Thyroid gland (tissue), 4 donors: ENCODE measurements at regions not wholly inside any gene's neighbourhood (a gene's known extent, or its start where the extent isn't known, plus 50 kb on each side); places are given as distances from the start of the nearest gene placed in this dataset.

Experiments used
- DNase-seq, 2 donors: peaks; one replicate each; pipeline ENCODE4 v3.0.0-alpha.2; 2019
- H3K27ac ChIP-seq, 3 donors: fragments of 200-600 bp; sonication (generic); 1 replicate in 2 of 3; 2 replicates in 1 of 3; pipeline ENCODE4 v1.5.1; 2016 to 2019; ENCODE audit warnings: mild to moderate bottlenecking in 1 of 3, moderate library complexity in 1 of 3
- H3K27me3 ChIP-seq: fragments of 200-600 bp; sonication (generic); one replicate; pipeline ENCODE4 v1.5.1; 2019
- H3K36me3 ChIP-seq, 2 donors: fragments of 200-600 bp; sonication (generic); one replicate each; pipeline ENCODE4 v1.5.1; 2016 to 2019
- H3K4me1 ChIP-seq, 2 donors: fragments of 200-600 bp; sonication (generic); one replicate each; pipeline ENCODE4 v1.5.1; 2017 to 2019
- H3K4me3 ChIP-seq, 3 donors: fragments of 200-600 bp; sonication (generic); replicated peaks in 1 of 3; 1 replicate in 2 of 3; 2 replicates in 1 of 3; pipeline ENCODE4 v1.5.1; 2016; ENCODE audit warnings: mild to moderate bottlenecking in 1 of 3
- H3K9me3 ChIP-seq: fragments of 200-600 bp; sonication (generic); one replicate; pipeline ENCODE4 v1.5.1; 2017
- POLR2A ChIP-seq, 2 donors: fragments of 450-650 bp; IDR thresholded peaks; one replicate each; pipeline ENCODE4 v1.6.1; 2017; ENCODE audit warnings: antibody characterized with exemption in 2 of 2, mild to moderate bottlenecking in 2 of 2, moderate library complexity in 1 of 2
- WGBS, 2 donors: methylation state at CpG; one replicate each; pipeline ENCODE4 v1.1.5; 2017; 5-methylcytosine and 5-hydroxymethylcytosine counted together
- intact Hi-C: fragments of 100-400 bp; cut with DNase I; formaldehyde crosslinking; loops from one replicate; pipeline ENCODE4 v1.15.1; 2023
- TF ChIP-seq, protein P1 (sequence below), 6 experiments: fragments of 200-600 bp in 3 of 6; fragments of 450-650 bp in 3 of 6; sonication (generic) in 3 of 6; IDR thresholded peaks; one replicate each; pipeline ENCODE4 v1.5.1; 2016 to 2019; ENCODE audit warnings: antibody characterized with exemption in 6 of 6, mild to moderate bottlenecking in 2 of 6, inconsistent platforms in 1 of 6, moderate library complexity in 1 of 6

DNA sequence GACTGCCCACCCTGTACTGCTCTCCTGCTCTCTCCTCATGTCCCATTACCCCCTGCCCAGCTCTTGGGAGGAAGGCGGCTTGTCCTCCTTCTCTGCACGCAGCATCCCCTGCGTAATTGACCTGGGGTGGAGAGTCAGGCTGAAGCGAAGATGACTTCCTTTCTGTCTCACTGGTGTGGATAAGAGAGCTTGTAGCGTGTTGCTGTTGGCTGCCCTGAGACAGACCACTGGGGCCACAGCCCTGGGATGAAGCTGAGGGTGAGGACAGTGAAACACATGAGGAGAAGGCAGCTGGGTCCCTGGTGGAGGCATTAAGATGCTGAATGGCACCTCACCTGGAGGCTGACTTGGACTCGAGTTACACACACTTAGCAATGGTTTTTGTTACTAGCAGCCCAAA lies 310.3 kb upstream of the ZNF32 start:
- no peak for DNase-seq
- Histone ChIP-seq H3K36me3 (no peaks in the 10 kb centered on the region), H3K4me3 (no peak overlapping the region), H3K9me3 (no peaks in the 10 kb centered on the region), H3K27me3 (no peaks in the 10 kb centered on the region), H3K27ac (no peak overlapping the region), H3K4me1 (peaks cover 0 to 3% of the 10 kb centered on the region in 2 donors)
- 92 to 96% methylated on average over 6 of the region's 6 CpGs for WGBS, 2 donors
- no peak for TF ChIP-seq POLR2A (IDR thresholded peaks at IDR 0.05)
- TF ChIP-seq, protein P1, sequence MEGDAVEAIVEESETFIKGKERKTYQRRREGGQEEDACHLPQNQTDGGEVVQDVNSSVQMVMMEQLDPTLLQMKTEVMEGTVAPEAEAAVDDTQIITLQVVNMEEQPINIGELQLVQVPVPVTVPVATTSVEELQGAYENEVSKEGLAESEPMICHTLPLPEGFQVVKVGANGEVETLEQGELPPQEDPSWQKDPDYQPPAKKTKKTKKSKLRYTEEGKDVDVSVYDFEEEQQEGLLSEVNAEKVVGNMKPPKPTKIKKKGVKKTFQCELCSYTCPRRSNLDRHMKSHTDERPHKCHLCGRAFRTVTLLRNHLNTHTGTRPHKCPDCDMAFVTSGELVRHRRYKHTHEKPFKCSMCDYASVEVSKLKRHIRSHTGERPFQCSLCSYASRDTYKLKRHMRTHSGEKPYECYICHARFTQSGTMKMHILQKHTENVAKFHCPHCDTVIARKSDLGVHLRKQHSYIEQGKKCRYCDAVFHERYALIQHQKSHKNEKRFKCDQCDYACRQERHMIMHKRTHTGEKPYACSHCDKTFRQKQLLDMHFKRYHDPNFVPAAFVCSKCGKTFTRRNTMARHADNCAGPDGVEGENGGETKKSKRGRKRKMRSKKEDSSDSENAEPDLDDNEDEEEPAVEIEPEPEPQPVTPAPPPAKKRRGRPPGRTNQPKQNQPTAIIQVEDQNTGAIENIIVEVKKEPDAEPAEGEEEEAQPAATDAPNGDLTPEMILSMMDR (IDR thresholded peaks at IDR 0.05) = no peak
- intact Hi-C loops = no loop called here

DNA sequence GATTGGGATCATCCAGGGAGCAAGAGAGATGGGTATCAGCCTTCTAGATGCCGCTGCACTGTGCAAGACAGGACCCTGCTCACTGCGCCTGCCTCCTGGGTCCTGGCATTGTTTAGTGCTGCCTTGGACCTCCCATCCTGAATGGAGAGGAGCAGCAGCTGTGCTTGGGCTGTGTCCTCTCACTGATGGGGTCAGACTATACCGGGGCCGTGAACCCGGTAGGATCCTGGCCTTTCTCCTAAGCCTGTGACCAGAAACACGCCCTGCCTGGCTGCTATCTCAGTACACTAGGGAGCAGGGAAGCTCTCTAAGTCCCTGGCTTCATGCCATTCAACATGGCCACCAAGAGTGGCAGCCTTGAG lies 309.4 kb upstream of the ZNF32 start:
- 94 to 96% methylated on average over 5 to 6 of the region's 6 CpGs for WGBS, 2 donors
- DNase-seq = no peak
- Histone ChIP-seq H3K4me1 (no peaks in the 10 kb centered on the region), H3K27ac (no peak overlapping the region), H3K36me3 (no peaks in the 10 kb centered on the region), H3K9me3 (no peaks in the 10 kb centered on the region), H3K4me3 (no peak overlapping the region), H3K27me3 (no peaks in the 10 kb centered on the region)
- TF ChIP-seq, protein P1 (IDR thresholded peaks at IDR 0.05) = no peak
- no peak for TF ChIP-seq POLR2A (IDR thresholded peaks at IDR 0.05)
- intact Hi-C loops = no loop called here

DNA sequence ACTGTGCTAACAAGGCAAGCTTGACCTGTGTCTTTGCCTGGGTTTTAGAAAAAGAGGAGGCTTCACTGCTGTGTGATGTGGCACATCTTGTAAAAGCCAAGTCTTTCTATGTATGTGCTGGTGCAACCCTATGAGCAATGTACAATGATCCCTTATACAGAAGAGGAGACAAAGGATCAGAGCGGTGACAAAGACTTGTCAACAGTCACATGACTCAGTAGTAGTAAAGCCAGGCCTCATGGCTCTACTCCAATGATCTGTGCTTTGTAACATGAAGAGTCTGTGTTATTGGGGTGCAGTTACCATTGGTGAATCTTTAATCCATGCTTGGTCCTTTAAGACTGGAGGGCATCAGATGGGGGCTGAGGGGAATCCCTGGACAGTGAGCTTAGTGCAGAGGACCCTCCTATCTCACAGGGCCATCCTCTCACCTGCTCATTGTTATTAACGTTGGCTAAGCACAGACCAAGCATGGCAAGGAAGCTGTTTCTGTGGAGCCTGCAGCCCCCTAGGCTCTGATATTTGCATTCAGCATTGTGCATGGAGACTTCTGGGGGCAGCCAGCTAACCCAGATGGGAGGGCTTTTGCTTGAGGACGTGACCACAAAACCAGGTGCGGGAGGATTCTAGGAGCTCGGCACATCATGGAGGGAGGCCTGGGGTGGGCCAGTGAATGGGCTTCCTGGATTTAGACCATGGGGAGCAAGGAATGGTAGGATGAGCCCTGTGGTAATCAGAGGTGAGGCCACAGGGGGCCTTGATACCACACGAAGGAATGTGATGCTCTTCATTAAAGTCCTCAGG lies 308.8 kb upstream of the ZNF32 start:
- Histone ChIP-seq H3K27ac (no peak overlapping the region), H3K27me3 (no peaks in the 10 kb centered on the region), H3K4me1 (no peaks in the 10 kb centered on the region), H3K9me3 (no peaks in the 10 kb centered on the region), H3K4me3 (no peak overlapping the region), H3K36me3 (no peaks in the 10 kb centered on the region)
- DNase-seq = no peak
- TF ChIP-seq POLR2A (IDR thresholded peaks at IDR 0.05) = no peak
- TF ChIP-seq, protein P1 (IDR thresholded peaks at IDR 0.05) = no peak
- whole genome bisulfite sequencing, 2 donors = 87 to 90% methylated on average over 6 of the region's 6 CpGs
- intact Hi-C loops = no loop called here

DNA sequence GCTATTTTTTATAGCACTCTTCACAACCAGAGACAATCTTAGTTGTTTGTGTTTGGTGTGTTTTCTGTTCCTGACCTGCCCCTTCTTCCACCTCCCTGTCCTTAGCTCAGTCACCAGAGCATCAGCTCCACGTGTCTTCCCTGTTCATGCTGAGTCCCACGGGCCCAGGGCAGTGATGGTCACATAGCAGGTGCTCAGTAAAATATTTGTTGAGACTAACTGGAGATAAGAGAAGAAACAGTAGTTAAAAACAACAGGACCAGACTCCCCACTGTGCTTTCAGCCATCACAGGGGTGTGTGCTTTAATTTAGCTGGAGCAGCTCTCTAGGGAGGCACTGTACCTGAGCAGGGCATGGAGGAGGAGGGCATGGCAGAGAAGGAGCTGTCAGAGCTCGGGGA lies 307.3 kb upstream of the ZNF32 start:
- intact Hi-C loops = no loop called here
- DNase-seq = no peak
- no peaks in the 10 kb centered on the region for H3K4me1 ChIP-seq
- WGBS, 2 donors = 64 to 73% methylated on average over 3 of the region's 3 CpGs
- H3K27me3 ChIP-seq = no peaks in the 10 kb centered on the region
- H3K9me3 ChIP-seq = no peaks in the 10 kb centered on the region
- no peak overlapping the region for H3K27ac ChIP-seq
- no peaks in the 10 kb centered on the region for H3K36me3 ChIP-seq
- TF ChIP-seq POLR2A (IDR thresholded peaks at IDR 0.05) = no peak
- TF ChIP-seq, protein P1 (IDR thresholded peaks at IDR 0.05) = no peak
- no peak overlapping the region for H3K4me3 ChIP-seq

DNA sequence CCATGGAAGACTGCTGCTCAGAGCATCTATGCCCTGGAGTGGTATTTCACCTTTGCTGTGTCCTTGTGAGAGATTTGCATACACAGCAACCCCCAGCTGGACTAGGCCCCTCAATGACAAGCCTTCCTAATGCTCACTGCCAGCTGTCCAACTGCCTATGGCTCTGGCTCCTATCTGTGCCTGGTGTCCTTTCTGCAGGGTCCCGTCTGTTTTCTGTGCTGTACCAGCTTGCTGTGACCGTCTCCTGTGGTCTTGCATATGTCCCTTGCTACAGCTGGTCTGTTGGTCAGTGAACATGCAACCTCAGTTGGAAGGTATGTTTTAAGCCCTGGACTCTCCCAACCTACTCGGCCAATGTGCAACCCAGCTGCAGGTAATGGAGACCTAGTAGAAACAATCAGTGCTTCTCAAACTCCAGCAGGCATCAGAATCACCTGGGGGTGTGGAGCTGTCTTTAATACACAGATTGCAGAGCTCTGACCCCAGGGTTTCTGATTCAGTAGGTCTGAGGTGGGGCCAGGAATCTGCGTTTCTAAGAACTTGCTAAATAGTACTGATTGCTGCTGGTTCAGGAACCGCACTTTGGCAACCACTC lies 306.4 kb upstream of the ZNF32 start:
- no peak for TF ChIP-seq POLR2A (IDR thresholded peaks at IDR 0.05)
- TF ChIP-seq, protein P1 (IDR thresholded peaks at IDR 0.05) = no peak
- Histone ChIP-seq H3K27ac (no peak overlapping the region), H3K4me3 (no peak overlapping the region), H3K27me3 (no peaks in the 10 kb centered on the region), H3K36me3 (no peaks in the 10 kb centered on the region), H3K4me1 (no peaks in the 10 kb centered on the region), H3K9me3 (no peaks in the 10 kb centered on the region)
- WGBS, 2 donors = 86 to 87% methylated on average over 5 of the region's 5 CpGs
- DNase-seq = no peak
- intact Hi-C loops = no loop called here
